ENCODE measurements at regions not wholly inside any gene's neighbourhood (a gene's known extent, or its start where the extent isn't known, plus 50 kb on each side); places are given as distances from the start of the nearest gene placed in this dataset.

DNA sequence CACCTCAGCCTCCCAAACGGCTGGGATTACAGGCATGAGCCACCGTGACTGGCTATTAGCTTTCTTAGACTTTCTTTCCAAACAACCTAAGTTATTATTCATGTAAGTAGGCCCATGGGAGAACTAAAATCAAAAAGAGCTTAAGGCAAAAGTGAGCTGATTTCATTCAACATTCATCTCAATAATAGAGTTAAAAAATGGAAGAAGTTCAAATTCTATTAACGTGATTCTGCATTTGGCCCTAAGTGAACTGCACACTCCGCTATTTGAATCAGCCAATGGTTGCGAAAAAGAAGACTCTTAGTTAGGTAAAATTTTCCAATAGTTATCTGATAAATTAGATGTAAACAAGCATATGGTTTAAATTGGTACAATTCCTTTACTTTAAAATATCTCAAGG, 68.6 kb upstream of the WARS2 start:
- H3K27me3 ChIP-seq (ENCODE audit: insufficient read depth, low read length): no peaks in the 10 kb centered on the region
- H3K9me3 ChIP-seq (ENCODE audit: control insufficient read depth in 1 of 2, insufficient read depth in 1 of 2, low read depth in 1 of 2, low read length in 2 of 2): no peaks in the 10 kb centered on the region
- no peaks in the 10 kb centered on the region for H3K9me2 ChIP-seq (ENCODE audit: insufficient read depth)
- H2AFZ ChIP-seq (ENCODE audit: low read depth, low read length, poor library complexity, severe bottlenecking): no peak overlapping the region
- H4K20me1 ChIP-seq (ENCODE audit: insufficient read depth): no peaks in the 10 kb centered on the region
- ATAC-seq: no peak
- H3K4me3 ChIP-seq (replicated peaks in 1 of 2; ENCODE audit: low read depth in 1 of 2, low read length in 2 of 2): no peak overlapping the region
- no TSS peak for BruUV-seq (replicated peaks)
- POLR2A ChIA-PET: no interaction called here
- H3K9ac ChIP-seq (ENCODE audit: low read length): no peak overlapping the region
- CTCF ChIA-PET: no interaction called here
- no peaks in the 10 kb centered on the region for H3K79me2 ChIP-seq (ENCODE audit: insufficient read depth, low read length)
- no peaks in the 10 kb centered on the region for H3K36me3 ChIP-seq (ENCODE audit: control insufficient read depth in 1 of 2, insufficient read depth in 2 of 2, low read length in 2 of 2)
- intact Hi-C loops (cut with micrococcal nuclease): no loop called here
- no peaks in the 10 kb centered on the region for H3K4me1 ChIP-seq (ENCODE audit: control insufficient read depth in 1 of 2, insufficient read depth in 2 of 2, low read length in 2 of 2)
- no peak for TF ChIP-seq CEBPB (IDR thresholded peaks at IDR 0.05; ENCODE audit: low read depth)
- no peak for TF ChIP-seq FOSL1 (IDR thresholded peaks at IDR 0.05; ENCODE audit: low read depth)
- TF ChIP-seq EGR1 (IDR thresholded peaks at IDR 0.05; ENCODE audit: low read depth): no peak
- TF ChIP-seq EZH2phosphoT487 (IDR thresholded peaks at IDR 0.05; ENCODE audit: borderline replicate concordance): no peak
- no peak for TF ChIP-seq ZFX (IDR thresholded peaks at IDR 0.05)
- TF ChIP-seq RAD21 (IDR thresholded peaks at IDR 0.05; ENCODE audit: low read depth): no peak
- TF ChIP-seq ELF1 (IDR thresholded peaks at IDR 0.05; ENCODE audit: borderline replicate concordance, low read depth): no peak
- no peak for DNase-seq (ENCODE audit: low read depth, low spot score)
- no peak overlapping the region for H3K4me2 ChIP-seq (ENCODE audit: low read length)
- H3K27ac ChIP-seq (ENCODE audit: low read depth, low read length): no peak overlapping the region
- RAD21 ChIA-PET (ENCODE audit: low non-redundant PET in 1 of 2, low total read pairs in 2 of 2, uncharacterized antibody in 2 of 2, unreplicated experiment in 2 of 2): no interaction called here

DNA sequence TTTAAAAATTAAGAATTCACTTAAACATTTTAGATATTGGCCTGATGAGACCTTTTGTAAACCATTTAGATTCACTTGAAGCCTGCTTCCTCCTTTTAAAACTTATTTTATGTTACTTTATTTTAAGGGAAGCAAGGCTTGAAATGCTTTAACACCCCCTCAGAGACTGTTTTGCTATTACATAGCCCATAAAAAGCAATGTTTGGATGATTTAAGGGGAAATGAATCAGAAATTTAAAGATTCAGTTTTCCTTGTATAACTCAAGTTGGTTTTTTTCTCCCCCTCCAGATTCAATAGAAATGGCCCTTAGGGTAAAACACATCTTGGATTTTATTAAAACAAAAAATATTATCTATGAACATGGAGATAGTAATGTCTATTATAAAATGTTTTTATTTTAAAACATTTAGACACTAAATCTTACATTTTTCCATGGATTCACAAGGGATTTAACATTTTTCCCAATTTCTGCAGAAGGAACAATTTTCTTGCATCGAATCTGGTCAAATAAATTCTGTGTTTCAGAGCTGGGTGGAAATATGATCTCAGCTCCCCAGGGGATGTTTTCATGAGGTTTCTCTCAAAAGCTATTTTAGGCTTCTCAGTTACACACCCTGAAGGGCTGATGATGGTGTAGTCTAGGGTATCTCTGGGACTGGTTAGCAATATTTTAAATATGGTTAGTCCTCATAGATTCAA, 69.3 kb upstream of the WARS2 start:
- H3K27ac ChIP-seq (ENCODE audit: low read depth, low read length): no peak overlapping the region
- no peaks in the 10 kb centered on the region for H4K20me1 ChIP-seq (ENCODE audit: insufficient read depth)
- no peaks in the 10 kb centered on the region for H3K9me2 ChIP-seq (ENCODE audit: insufficient read depth)
- H3K4me2 ChIP-seq (ENCODE audit: low read length): no peak overlapping the region
- no peak for TF ChIP-seq POLR2AphosphoS5 (IDR thresholded peaks at IDR 0.05; ENCODE audit: low read depth, low read length)
- TF ChIP-seq, protein P1, sequence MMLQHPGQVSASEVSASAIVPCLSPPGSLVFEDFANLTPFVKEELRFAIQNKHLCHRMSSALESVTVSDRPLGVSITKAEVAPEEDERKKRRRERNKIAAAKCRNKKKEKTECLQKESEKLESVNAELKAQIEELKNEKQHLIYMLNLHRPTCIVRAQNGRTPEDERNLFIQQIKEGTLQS (IDR thresholded peaks at IDR 0.05): no peak
- no peak for TF ChIP-seq EZH2 (IDR thresholded peaks at IDR 0.05)
- TF ChIP-seq ZFX (IDR thresholded peaks at IDR 0.05): no peak
- TF ChIP-seq, protein P2, sequence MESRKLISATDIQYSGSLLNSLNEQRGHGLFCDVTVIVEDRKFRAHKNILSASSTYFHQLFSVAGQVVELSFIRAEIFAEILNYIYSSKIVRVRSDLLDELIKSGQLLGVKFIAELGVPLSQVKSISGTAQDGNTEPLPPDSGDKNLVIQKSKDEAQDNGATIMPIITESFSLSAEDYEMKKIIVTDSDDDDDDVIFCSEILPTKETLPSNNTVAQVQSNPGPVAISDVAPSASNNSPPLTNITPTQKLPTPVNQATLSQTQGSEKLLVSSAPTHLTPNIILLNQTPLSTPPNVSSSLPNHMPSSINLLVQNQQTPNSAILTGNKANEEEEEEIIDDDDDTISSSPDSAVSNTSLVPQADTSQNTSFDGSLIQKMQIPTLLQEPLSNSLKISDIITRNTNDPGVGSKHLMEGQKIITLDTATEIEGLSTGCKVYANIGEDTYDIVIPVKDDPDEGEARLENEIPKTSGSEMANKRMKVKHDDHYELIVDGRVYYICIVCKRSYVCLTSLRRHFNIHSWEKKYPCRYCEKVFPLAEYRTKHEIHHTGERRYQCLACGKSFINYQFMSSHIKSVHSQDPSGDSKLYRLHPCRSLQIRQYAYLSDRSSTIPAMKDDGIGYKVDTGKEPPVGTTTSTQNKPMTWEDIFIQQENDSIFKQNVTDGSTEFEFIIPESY (IDR thresholded peaks at IDR 0.05; ENCODE audit: extremely low read depth, insufficient replicate concordance, low read length): no peak
- no peak for TF ChIP-seq ELF1 (IDR thresholded peaks at IDR 0.05; ENCODE audit: borderline replicate concordance, low read depth)
- TF ChIP-seq TCF7L2 (IDR thresholded peaks at IDR 0.05; ENCODE audit: borderline replicate concordance, extremely low read depth, insufficient read depth, insufficient read length): no peak
- no peaks in the 10 kb centered on the region for H3K36me3 ChIP-seq (ENCODE audit: control insufficient read depth in 1 of 2, insufficient read depth in 2 of 2, low read length in 2 of 2)
- ATAC-seq: no peak
- H3K27me3 ChIP-seq (ENCODE audit: insufficient read depth, low read length): no peaks in the 10 kb centered on the region
- no peak overlapping the region for H2AFZ ChIP-seq (ENCODE audit: low read depth, low read length, poor library complexity, severe bottlenecking)
- no peaks in the 10 kb centered on the region for H3K9me3 ChIP-seq (ENCODE audit: control insufficient read depth in 1 of 2, insufficient read depth in 1 of 2, low read depth in 1 of 2, low read length in 2 of 2)
- intact Hi-C loops (cut with micrococcal nuclease): no loop called here
- DNase-seq (ENCODE audit: low read depth, low spot score): no peak
- RAD21 ChIA-PET (ENCODE audit: low non-redundant PET in 1 of 2, low total read pairs in 2 of 2, uncharacterized antibody in 2 of 2, unreplicated experiment in 2 of 2): no interaction called here
- POLR2A ChIA-PET: no interaction called here
- CTCF ChIA-PET: no interaction called here
- no peaks in the 10 kb centered on the region for H3K79me2 ChIP-seq (ENCODE audit: insufficient read depth, low read length)
- no TSS peak for BruUV-seq (replicated peaks)
- H3K4me3 ChIP-seq (replicated peaks in 1 of 2; ENCODE audit: low read depth in 1 of 2, low read length in 2 of 2): no peak overlapping the region
- H3K4me1 ChIP-seq (ENCODE audit: control insufficient read depth in 1 of 2, insufficient read depth in 2 of 2, low read length in 2 of 2): no peaks in the 10 kb centered on the region
- no peak overlapping the region for H3K9ac ChIP-seq (ENCODE audit: low read length)

All from HCT116 (cell line).